ENCODE measurements at regions not wholly inside any gene's neighbourhood (a gene's known extent, or its start where the extent isn't known, plus 50 kb on each side); places are given as distances from the start of the nearest gene placed in this dataset.

- no peak for DNase-seq
- TF ChIP-seq POLR2A (IDR thresholded peaks at IDR 0.05; ENCODE audit: low read length) (no peak), GATA1 (IDR thresholded peaks at IDR 0.05; ENCODE audit: low read depth, low read length) (no peak)
Observed at GRCh38 chr15:87761736-87762509, 494.6 kb downstream of the NTRK3 start.

DNA sequence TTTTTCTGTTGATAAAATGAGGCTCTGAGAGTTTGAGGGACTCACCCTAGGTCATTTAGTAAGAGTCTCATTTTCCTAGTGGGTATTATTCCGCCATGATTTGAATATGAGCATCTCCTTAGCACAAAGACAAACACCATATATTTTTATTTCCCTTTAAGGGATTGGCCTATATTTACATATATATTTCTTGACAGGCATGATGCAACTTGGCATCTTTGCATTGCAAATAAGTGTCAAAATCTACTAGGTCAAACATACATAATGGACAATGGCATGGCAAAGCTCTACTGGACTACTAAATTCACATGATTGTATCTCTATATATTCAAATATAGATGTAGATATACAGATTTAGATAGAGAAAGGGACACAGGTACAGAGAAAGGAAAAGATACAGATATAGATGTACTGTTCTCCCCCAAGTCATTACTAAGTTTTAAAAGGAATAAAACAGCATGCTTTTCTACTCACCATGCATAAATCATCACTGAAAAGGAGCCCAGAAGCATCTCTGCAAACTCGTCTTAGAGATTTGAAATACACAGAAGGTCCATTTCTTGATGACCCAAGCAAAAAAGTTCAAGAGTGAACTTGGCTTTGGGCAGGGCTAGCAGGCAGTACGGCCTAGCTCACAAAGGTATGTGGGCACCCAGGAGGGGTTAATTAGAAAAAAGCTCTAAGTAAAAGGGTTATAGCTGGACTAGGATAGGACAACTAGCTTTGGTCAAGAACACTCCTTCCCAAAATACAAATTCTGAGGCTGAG, 495.8 kb downstream of the NTRK3 start:
- TF ChIP-seq POLR2A (IDR thresholded peaks at IDR 0.05; ENCODE audit: low read length) (no peak), GATA1 (IDR thresholded peaks at IDR 0.05; ENCODE audit: low read depth, low read length) (no peak)
- DNase-seq = no peak

- no peak for DNase-seq
- TF ChIP-seq GATA1 (IDR thresholded peaks at IDR 0.05; ENCODE audit: low read depth, low read length) (no peak), POLR2A (IDR thresholded peaks at IDR 0.05; ENCODE audit: low read length) (no peak)
Observed at GRCh38 chr15:87758794-87759418, 497.6 kb downstream of the NTRK3 start.

DNA sequence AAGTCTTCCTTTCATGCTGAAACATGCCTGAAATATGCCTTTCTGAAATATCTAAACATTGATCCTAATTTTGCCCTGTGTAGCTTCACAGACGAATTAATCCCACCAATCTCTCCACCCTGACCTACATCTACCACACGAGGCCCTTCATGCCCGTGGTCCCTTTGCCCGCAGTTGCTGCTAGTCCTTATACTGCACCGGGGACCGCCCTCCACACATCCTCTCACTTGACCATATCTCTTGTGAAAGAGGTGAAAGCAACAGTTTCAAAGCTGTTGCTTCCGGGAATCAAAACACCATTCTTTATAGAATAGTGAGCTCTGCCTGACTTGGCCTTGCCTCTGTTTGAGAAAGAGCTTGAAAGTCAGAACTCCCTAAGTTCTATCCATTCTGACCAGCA, 499.5 kb downstream of the NTRK3 start:
- no peak for DNase-seq
- TF ChIP-seq POLR2A (IDR thresholded peaks at IDR 0.05; ENCODE audit: low read length) (no peak), GATA1 (IDR thresholded peaks at IDR 0.05; ENCODE audit: low read depth, low read length) (no peak)

DNA sequence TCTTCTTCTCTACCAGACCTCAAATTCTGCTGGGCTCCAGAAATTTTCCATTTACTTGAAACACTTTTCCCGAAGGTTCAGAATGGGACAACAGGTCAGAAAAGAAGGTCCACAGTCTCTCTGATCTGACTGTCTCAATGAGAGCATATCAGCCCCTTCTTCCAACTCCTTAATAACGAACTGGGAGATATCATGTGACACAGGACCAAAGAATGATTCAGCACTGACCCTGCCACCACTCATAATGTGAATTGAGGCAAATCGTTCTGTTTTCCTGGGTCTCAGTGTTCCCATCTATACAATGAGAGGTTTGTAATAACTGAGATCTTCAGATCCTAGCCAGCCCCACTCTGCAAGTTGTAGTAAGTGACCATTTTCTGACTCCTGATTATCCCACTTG, 500.5 kb downstream of the NTRK3 start:
- TF ChIP-seq POLR2A (IDR thresholded peaks at IDR 0.05; ENCODE audit: low read length) = no peak
- DNase-seq = no peak

DNA sequence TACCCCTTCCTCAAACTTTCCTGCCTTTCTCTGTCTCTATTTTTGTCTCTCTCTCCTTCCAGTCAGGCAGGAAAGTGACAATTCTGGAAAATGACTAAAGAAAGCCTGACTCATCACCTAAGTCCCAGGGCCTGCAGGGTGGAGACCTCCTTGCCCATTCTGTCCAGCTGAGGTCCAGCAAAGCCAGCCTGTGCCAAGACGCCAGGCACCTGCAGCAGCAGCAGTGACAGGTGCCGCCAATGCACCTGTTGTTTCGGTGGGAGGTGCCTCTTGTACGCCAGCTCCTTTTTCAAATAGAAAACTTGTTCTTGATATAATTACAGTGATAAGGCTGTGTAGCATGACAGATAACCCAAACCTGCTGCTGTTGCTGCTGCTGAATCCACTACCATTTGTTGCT, 501.3 kb downstream of the NTRK3 start:
- DNase-seq = no peak
- TF ChIP-seq POLR2A (IDR thresholded peaks at IDR 0.05; ENCODE audit: low read length) = no peak
- no peak for TF ChIP-seq GATA1 (IDR thresholded peaks at IDR 0.05; ENCODE audit: low read depth, low read length)

GRCh38 chr15:87753539-87753938, 503.0 kb downstream of the NTRK3 start:
- no peak for DNase-seq
- TF ChIP-seq GATA1 (IDR thresholded peaks at IDR 0.05; ENCODE audit: low read depth, low read length) (no peak), POLR2A (IDR thresholded peaks at IDR 0.05; ENCODE audit: low read length) (no peak)

GRCh38 chr15:87752250-87752951, 504.1 kb downstream of the NTRK3 start:
- no peak for DNase-seq
- TF ChIP-seq POLR2A (IDR thresholded peaks at IDR 0.05; ENCODE audit: low read length) = no peak
- TF ChIP-seq GATA1 (IDR thresholded peaks at IDR 0.05; ENCODE audit: low read depth, low read length) = no peak

DNA sequence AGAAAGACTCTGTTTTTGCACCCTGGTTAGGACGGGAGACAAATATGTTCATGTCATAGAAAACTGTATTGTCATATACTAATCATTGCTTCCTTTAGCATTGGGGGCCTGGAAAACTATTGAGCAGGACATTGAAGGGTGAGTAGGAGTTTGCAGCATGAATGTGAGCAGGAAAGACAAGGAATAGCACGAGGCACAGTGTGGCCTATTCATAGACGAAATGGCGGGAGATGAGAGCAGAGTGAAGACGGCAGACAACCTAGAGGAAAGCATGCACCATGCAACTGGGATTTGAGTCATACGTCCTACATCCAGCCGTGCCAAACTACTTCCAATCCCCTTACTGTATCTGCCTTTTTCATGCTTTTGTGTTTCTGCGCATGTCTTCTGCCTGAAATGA, 508.1 kb downstream of the NTRK3 start:
- DNase-seq = no peak
- TF ChIP-seq GATA1 (IDR thresholded peaks at IDR 0.05; ENCODE audit: low read depth, low read length) (no peak), POLR2A (IDR thresholded peaks at IDR 0.05; ENCODE audit: low read length) (no peak)

GRCh38 chr15:87747087-87747486, 509.5 kb downstream of the NTRK3 start:
- DNase-seq = no peak
- TF ChIP-seq POLR2A (IDR thresholded peaks at IDR 0.05; ENCODE audit: low read length) = no peak
- no peak for TF ChIP-seq GATA1 (IDR thresholded peaks at IDR 0.05; ENCODE audit: low read depth, low read length)

- TF ChIP-seq POLR2A (IDR thresholded peaks at IDR 0.05; ENCODE audit: low read length) (no peak), GATA1 (IDR thresholded peaks at IDR 0.05; ENCODE audit: low read depth, low read length) (no peak)
- no peak for DNase-seq
Observed at GRCh38 chr15:87746333-87746732, 510.2 kb downstream of the NTRK3 start.

- peak; percentile 42 to 64 for DNase-seq
- TF ChIP-seq GATA1 (IDR thresholded peaks at IDR 0.05; ENCODE audit: low read depth, low read length) = no peak
- TF ChIP-seq POLR2A (IDR thresholded peaks at IDR 0.05; ENCODE audit: low read length) = no peak
Observed at GRCh38 chr15:87744815-87745214, 511.7 kb downstream of the NTRK3 start.

GRCh38 chr15:87743562-87743961, 513.0 kb downstream of the NTRK3 start:
- TF ChIP-seq POLR2A (IDR thresholded peaks at IDR 0.05; ENCODE audit: low read length) = no peak
- DNase-seq = no peak

GRCh38 chr15:87741350-87741749, 515.2 kb downstream of the NTRK3 start:
- TF ChIP-seq GATA1 (IDR thresholded peaks at IDR 0.05; ENCODE audit: low read depth, low read length) = no peak
- no peak for TF ChIP-seq POLR2A (IDR thresholded peaks at IDR 0.05; ENCODE audit: low read length)
- DNase-seq = no peak
